Bronchial epithelial cell (primary cell): ENCODE measurements at regions not wholly inside any gene's neighbourhood (a gene's known extent, or its start where the extent isn't known, plus 50 kb on each side); places are given as distances from the start of the nearest gene placed in this dataset.

ENCODE experiments used
- DNase-seq: peaks from one replicate; pipeline ENCODE4 v3.0.0-alpha.2; 2010; ENCODE audit warnings: low read depth
- FAIRE-seq: peaks from 2 replicates; lab custom pipeline; 2011; peaks lifted over from hg19 to GRCh38; lab: Jason Lieb, UNC
- H3K27me3 ChIP-seq: 2 replicates; pipeline ENCODE4 v1.5.1; 2011; ENCODE audit warnings: low read length; ENCODE audit not compliant: control insufficient read depth, insufficient read depth
- H3K36me3 ChIP-seq: 2 replicates; pipeline ENCODE4 v1.5.1; 2011; ENCODE audit warnings: low read length; ENCODE audit not compliant: control insufficient read depth, insufficient read depth
- H3K4me3 ChIP-seq: 2 replicates; pipeline ENCODE4 v1.5.1; 2011; ENCODE audit warnings: mild to moderate bottlenecking, low read depth, low read length, control low read depth
- CTCF ChIP-seq: IDR thresholded peaks from 2 replicates; pipeline ENCODE4 v1.5.1; 2011; ENCODE audit warnings: mild to moderate bottlenecking, moderate library complexity, low read length, control low read depth, inconsistent platforms; ENCODE audit not compliant: insufficient read depth, severe bottlenecking

GRCh38 chrX:69097451-69098236 is 67.6 kb downstream of the PJA1 start:
- no peaks in the 10 kb centered on the region for H3K36me3 ChIP-seq
- H3K27me3 ChIP-seq, result no peaks in the 10 kb centered on the region
- no peak for FAIRE-seq
- no peak for TF ChIP-seq CTCF
- no peak overlapping the region for H3K4me3 ChIP-seq
- DNase-seq, result no peak

- Histone ChIP-seq H3K27me3 (no peaks in the 10 kb centered on the region), H3K36me3 (no peaks in the 10 kb centered on the region), H3K4me3 (no peak overlapping the region)
- DNase-seq (no peak), FAIRE-seq (no peak)
- TF ChIP-seq CTCF, result no peak
Observed at GRCh38 chrX:69096963-69097362, 68.3 kb downstream of the PJA1 start.

GRCh38 chrX:69094977-69095669 is 70.1 kb downstream of the PJA1 start:
- no peak for TF ChIP-seq CTCF
- FAIRE-seq, result no peak

GRCh38 chrX:69093960-69094871 is 71.0 kb downstream of the PJA1 start:
- Histone ChIP-seq H3K36me3 (no peaks in the 10 kb centered on the region), H3K4me3 (no peak overlapping the region), H3K27me3 (no peaks in the 10 kb centered on the region)
- FAIRE-seq (peak; percentile 18), DNase-seq (peak; percentile 56)
- peak; percentile 59 for TF ChIP-seq CTCF

More at GRCh38 chrX:69094977-69095669, 70.1 kb downstream of the PJA1 start:
- Histone ChIP-seq H3K36me3 (no peaks in the 10 kb centered on the region), H3K27me3 (no peaks in the 10 kb centered on the region), H3K4me3 (no peak overlapping the region)
- DNase-seq, result no peak

DNA sequence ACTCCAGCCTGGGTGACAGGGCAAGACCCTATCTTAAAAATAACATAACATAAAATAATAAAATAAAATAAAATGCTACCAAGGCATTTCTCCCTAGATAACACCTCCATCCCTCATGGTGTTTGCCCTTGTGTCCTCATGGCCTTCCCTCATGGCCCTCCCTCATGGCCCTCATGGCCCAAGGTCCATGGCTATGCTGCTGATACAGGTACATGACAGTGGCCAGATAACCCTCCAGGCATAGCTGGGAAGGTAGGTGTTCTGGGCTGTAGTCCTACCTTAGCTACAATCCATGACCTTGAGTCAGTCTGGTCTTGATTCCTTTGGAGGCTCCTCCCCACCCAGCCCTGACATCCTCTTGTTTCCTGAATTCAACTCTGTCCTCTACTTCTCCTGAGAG is 75.2 kb downstream of the PJA1 start:
- DNase-seq (no peak), FAIRE-seq (no peak)
- H3K27me3 ChIP-seq, result no peaks in the 10 kb centered on the region

More for the DNA sequence above, 75.2 kb downstream of the PJA1 start:
- TF ChIP-seq CTCF, result no peak
- H3K4me3 ChIP-seq, result no peak overlapping the region
- H3K36me3 ChIP-seq, result no peaks in the 10 kb centered on the region
